BJ (cell line): ENCODE measurements at regions not wholly inside any gene's neighbourhood (a gene's known extent, or its start where the extent isn't known, plus 50 kb on each side); places are given as distances from the start of the nearest gene placed in this dataset.

Experiments used
- CTCF ChIA-PET: fragments of 350-600 bp; formaldehyde crosslinking; extraction: SDS; loops from one replicate; lab custom pipeline; 2021; ENCODE audit warnings: antibody characterized with exemption, inconsistent platforms; lab: Yijun Ruan, JAX
- POLR2A ChIA-PET: fragments of 300-600 bp; sonication (Branson Sonifier 250); formaldehyde crosslinking; extraction: SDS; loops from one replicate; lab custom pipeline; 2021; ENCODE audit warnings: antibody characterized with exemption; lab: Charles Lee
- DNase-seq: peaks from one replicate; pipeline ENCODE4 v3.0.0-alpha.2; 2011; ENCODE audit warnings: low read depth
- H3K27me3 ChIP-seq: 2 replicates; pipeline ENCODE4 v1.6.0; 2011; ENCODE audit warnings: low read length; ENCODE audit not compliant: control insufficient read depth, insufficient read depth
- H3K36me3 ChIP-seq: 2 replicates; pipeline ENCODE4 v1.5.1; 2011; ENCODE audit warnings: low read length; ENCODE audit not compliant: control insufficient read depth, insufficient read depth
- H3K4me3 ChIP-seq: 2 replicates; pipeline ENCODE4 v1.5.1; 2011; ENCODE audit warnings: low read depth, mild to moderate bottlenecking, control low read depth, low read length
- TF ChIP-seq, protein P1 (sequence below): IDR thresholded peaks from 2 replicates; pipeline ENCODE4 v1.5.1; 2011; ENCODE audit warnings: low read depth, mild to moderate bottlenecking, control low read depth, inconsistent platforms, low read length, moderate library complexity; ENCODE audit not compliant: insufficient read depth

DNA sequence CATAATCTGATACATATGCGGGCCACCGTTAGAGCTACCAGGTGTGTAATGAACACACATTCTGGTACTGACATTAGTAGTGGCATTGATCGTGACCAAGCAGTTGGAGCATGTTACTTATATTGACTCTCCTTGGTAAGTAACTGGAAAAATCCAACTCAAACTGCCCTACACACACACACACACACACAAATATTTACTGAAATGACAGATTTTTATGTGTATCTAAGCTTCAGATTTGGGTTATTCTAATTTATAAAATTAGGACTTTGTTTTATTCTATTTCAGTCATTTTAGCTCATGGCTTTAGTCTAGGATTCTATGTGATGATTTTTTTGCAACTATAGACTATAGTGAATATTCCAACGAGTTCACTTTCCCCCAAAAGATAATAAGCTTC lies 1280.2 kb upstream of the ACO1 start:
- TF ChIP-seq, protein P1, sequence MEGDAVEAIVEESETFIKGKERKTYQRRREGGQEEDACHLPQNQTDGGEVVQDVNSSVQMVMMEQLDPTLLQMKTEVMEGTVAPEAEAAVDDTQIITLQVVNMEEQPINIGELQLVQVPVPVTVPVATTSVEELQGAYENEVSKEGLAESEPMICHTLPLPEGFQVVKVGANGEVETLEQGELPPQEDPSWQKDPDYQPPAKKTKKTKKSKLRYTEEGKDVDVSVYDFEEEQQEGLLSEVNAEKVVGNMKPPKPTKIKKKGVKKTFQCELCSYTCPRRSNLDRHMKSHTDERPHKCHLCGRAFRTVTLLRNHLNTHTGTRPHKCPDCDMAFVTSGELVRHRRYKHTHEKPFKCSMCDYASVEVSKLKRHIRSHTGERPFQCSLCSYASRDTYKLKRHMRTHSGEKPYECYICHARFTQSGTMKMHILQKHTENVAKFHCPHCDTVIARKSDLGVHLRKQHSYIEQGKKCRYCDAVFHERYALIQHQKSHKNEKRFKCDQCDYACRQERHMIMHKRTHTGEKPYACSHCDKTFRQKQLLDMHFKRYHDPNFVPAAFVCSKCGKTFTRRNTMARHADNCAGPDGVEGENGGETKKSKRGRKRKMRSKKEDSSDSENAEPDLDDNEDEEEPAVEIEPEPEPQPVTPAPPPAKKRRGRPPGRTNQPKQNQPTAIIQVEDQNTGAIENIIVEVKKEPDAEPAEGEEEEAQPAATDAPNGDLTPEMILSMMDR = no peak
- DNase-seq = no peak
- no peaks in the 10 kb centered on the region for H3K36me3 ChIP-seq
- no peak overlapping the region for H3K4me3 ChIP-seq
- ChIA-PET POLR2A (no interaction called here), CTCF (interaction anchor here (0.9 kb wide), 1 partner anchor 15 kb away, joined by 3 read pairs; no protein-coding TSS in a partner anchor)
- H3K27me3 ChIP-seq = no peaks in the 10 kb centered on the region

DNA sequence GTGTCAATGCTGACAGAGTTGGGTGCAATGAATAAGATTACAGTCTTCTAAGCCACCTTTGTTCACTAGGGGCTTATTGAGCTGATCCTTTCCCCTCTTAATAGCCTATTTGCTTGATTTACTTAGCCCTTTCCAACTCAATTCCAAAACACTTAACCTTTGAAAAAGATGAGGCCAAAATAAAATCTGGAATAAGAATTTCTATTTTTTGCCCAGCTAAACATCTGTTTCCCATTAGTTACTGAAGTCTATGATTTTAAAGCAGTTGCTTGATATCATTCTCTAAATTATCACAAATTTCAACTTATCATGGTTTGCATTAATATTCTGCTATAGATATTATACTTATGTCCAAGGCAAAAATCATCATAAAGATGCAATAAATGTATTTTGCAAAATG lies 1272.0 kb upstream of the ACO1 start:
- POLR2A ChIA-PET = no interaction called here
- TF ChIP-seq, protein P1 = no peak
- no peak for DNase-seq
- no peak overlapping the region for H3K4me3 ChIP-seq
- H3K27me3 ChIP-seq = no peaks in the 10 kb centered on the region
- CTCF ChIA-PET = no interaction called here
- H3K36me3 ChIP-seq = no peaks in the 10 kb centered on the region

DNA sequence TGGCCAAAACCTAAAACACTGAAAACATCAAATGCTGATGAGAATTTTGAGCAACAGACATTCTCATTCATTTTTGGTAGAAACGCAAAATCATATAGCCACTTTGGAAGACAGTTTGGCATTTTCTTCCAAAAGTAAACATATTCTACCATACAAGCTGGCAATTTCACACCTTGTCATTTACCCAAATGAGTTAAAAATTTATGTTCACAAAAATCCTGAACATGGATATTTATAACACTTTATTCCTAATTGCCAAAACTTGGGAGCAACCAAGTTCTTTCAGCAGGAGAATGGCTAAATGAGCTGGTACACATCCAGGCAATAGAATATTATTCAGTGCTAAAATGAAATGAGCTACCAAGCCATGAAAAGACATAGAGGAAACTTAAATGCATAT lies 1270.1 kb upstream of the ACO1 start:
- Histone ChIP-seq H3K27me3 (no peaks in the 10 kb centered on the region), H3K4me3 (no peak overlapping the region), H3K36me3 (no peaks in the 10 kb centered on the region)
- CTCF ChIA-PET = interaction anchor here (0.8 kb wide), 1 partner anchor 13 kb away, joined by 3 read pairs; no protein-coding TSS in a partner anchor
- POLR2A ChIA-PET = no interaction called here
- TF ChIP-seq, protein P1 = no peak
- DNase-seq = no peak

DNA sequence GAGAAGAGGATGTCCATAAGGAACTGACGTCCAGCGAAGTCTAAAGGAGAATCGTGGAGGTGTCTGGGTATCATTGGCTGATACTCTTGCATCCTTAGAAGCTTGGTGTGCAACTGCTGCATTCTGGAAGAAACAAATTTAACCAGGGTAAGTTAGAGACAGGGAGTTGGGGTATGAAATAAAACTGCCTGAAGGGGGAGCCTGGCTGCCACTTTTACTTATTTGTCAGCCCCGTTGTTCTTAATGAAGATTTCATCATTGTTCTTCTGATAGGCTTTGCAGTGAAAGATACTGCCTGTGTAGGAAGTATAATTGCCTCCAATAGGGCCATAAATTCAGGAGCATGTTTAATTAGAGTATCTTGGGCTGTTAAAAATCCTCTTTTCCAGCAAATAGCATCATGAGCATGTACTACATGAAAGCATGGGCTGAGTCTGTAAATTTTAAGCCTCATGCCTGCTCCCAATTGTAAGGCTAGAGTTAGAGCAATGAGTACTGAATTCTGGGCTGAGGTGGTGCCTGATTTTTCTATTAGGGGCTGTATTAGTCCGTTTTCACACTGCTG lies 1264.5 kb upstream of the ACO1 start:
- POLR2A ChIA-PET = no interaction called here
- CTCF ChIA-PET = interaction anchor here (0.6 to 1.3 kb wide), 2 partner anchors 15 to 16 kb away, joined by 3 read pairs; no protein-coding TSS in a partner anchor
- H3K27me3 ChIP-seq = no peaks in the 10 kb centered on the region
- no peaks in the 10 kb centered on the region for H3K36me3 ChIP-seq
- H3K4me3 ChIP-seq = no peak overlapping the region
- TF ChIP-seq, protein P1 = peak; percentile 25; the same call in 1 of the 2 replicates
- DNase-seq = no peak

DNA sequence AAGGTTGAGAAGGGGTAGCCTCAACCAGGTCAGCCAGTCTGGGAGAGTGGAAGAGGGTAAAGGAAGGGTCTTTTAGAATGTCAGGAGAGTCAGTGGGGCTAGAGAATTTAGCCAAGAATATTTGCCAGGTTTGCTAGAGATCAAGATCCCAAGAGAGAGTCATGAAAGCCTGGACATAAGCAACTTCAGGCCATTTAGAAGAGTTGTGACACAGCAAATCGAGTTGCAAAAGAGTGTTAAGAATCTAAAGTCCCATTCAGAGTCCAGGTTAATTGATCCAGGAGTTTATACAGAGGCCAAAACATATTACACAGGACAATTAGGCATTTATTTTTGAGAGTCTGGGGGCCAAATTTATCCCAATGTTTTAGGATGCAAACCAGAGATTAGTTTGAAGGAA lies 1260.1 kb upstream of the ACO1 start:
- ChIA-PET CTCF (no interaction called here), POLR2A (no interaction called here)
- H3K4me3 ChIP-seq = no peak overlapping the region
- TF ChIP-seq, protein P1 = no peak
- DNase-seq = no peak
- H3K27me3 ChIP-seq = no peaks in the 10 kb centered on the region
- H3K36me3 ChIP-seq = no peaks in the 10 kb centered on the region
